SK-N-SH treated with all-trans-retinoic acid at 6 μM for 48 hours (cell line): ENCODE measurements at regions not wholly inside any gene's neighbourhood (a gene's known extent, or its start where the extent isn't known, plus 50 kb on each side); places are given as distances from the start of the nearest gene placed in this dataset.

ENCODE experiments used
- ATAC-seq: fragments of 200-7000 bp; cut with Tn5 transposase; 3 replicates; pipeline ENCODE4 v1.9.1; 2020; ENCODE audit warnings: mild to moderate bottlenecking, moderate library complexity
- ARNTL ChIP-seq: fragments of 450-650 bp; formaldehyde crosslinking; IDR thresholded peaks from 2 replicates; pipeline ENCODE4 v1.5.0; 2020; ENCODE audit warnings: low read depth, mild to moderate bottlenecking, moderate library complexity, borderline replicate concordance
- CSDC2 ChIP-seq: fragments of 250-450 bp; sonication (Bioruptor Pico); IDR thresholded peaks from 2 replicates; pipeline ENCODE4 v1.5.0; 2020; ENCODE audit warnings: mild to moderate bottlenecking, moderate library complexity
- ESRRG ChIP-seq: fragments of 250-450 bp; sonication (Bioruptor Pico); IDR thresholded peaks from 2 replicates; pipeline ENCODE4 v1.6.1; 2021; ENCODE audit warnings: mild to moderate bottlenecking
- GLIS3 ChIP-seq: fragments of 250-450 bp; sonication (Bioruptor Pico); IDR thresholded peaks from 2 replicates; pipeline ENCODE4 v1.5.0; 2020; ENCODE audit warnings: mild to moderate bottlenecking, moderate library complexity
- ISL1 ChIP-seq: fragments of 250-450 bp; sonication (Bioruptor Pico); IDR thresholded peaks from 2 replicates; pipeline ENCODE4 v2.1.2; 2022; ENCODE audit warnings: mild to moderate bottlenecking, moderate library complexity
- SNAI2 ChIP-seq: fragments of 250-450 bp; sonication (Bioruptor Pico); IDR thresholded peaks from 2 replicates; pipeline ENCODE4 v1.5.0; 2020; ENCODE audit warnings: mild to moderate bottlenecking, moderate library complexity
- TCF4 ChIP-seq: fragments of 250-450 bp; sonication (Bioruptor Pico); IDR thresholded peaks from 2 replicates; pipeline ENCODE4 v1.8.0; 2021; ENCODE audit warnings: mild to moderate bottlenecking, moderate library complexity, borderline replicate concordance
- ZFP30 ChIP-seq: fragments of 450-650 bp; formaldehyde crosslinking; IDR thresholded peaks from 2 replicates; pipeline ENCODE4 v1.5.0; 2022; ENCODE audit warnings: mild to moderate bottlenecking, moderate library complexity
- ZNF565 ChIP-seq: fragments of 450-650 bp; formaldehyde crosslinking; conservative IDR thresholded peaks from 2 replicates; pipeline ENCODE4 v1.5.0; 2020; ENCODE audit warnings: low read depth, mild to moderate bottlenecking, moderate library complexity
- ZNF70 ChIP-seq: fragments of 450-650 bp; formaldehyde crosslinking; IDR thresholded peaks from 2 replicates; pipeline ENCODE4 v1.5.0; 2020; ENCODE audit warnings: mild to moderate bottlenecking, moderate library complexity
- ZNF8 ChIP-seq: fragments of 450-650 bp; formaldehyde crosslinking; IDR thresholded peaks from 2 replicates; pipeline ENCODE4 v1.5.0; 2020; ENCODE audit warnings: mild to moderate bottlenecking, moderate library complexity
- TF ChIP-seq, protein P1 (sequence below): fragments of 250-450 bp; sonication (Bioruptor Pico); IDR thresholded peaks from 2 replicates; pipeline ENCODE4 v1.5.1; 2020; ENCODE audit warnings: low read depth, mild to moderate bottlenecking, moderate library complexity
- TF ChIP-seq, protein P2 (sequence below): fragments of 250-450 bp; sonication (Bioruptor Pico); IDR thresholded peaks from 2 replicates; pipeline ENCODE4 v1.5.1; 2021; ENCODE audit warnings: mild to moderate bottlenecking, moderate library complexity
- TF ChIP-seq, protein P3 (sequence below): fragments of 250-450 bp; sonication (Bioruptor Pico); IDR thresholded peaks from 2 replicates; pipeline ENCODE4 v1.8.0; 2020; ENCODE audit warnings: mild to moderate bottlenecking, moderate library complexity, borderline replicate concordance
- TF ChIP-seq, protein P4 (sequence below): fragments of 250-450 bp; sonication (Bioruptor Pico); IDR thresholded peaks from 2 replicates; pipeline ENCODE4 v1.5.0; 2020; ENCODE audit warnings: mild to moderate bottlenecking, moderate library complexity

DNA sequence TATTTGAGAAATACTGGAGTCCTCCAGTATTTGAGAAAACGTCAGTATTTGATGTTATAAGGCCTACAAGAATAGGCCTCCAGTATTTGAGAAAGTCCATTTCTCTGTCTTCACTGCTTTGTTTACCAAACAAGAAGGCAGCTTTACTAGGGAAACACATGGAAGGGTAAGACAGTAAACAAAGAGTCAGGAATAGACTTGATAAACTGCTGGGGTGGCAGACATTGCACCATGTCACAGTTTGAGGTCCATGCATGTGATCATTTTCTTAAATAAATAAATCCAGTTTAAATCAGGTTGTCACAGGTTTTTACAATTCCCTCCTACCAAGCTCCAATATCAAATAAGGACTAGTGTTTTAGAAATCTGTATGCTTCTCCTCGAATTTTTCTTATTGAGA is 1431.0 kb upstream of the SPRY2 start:
- ATAC-seq, result no peak
- TF ChIP-seq, protein P1, sequence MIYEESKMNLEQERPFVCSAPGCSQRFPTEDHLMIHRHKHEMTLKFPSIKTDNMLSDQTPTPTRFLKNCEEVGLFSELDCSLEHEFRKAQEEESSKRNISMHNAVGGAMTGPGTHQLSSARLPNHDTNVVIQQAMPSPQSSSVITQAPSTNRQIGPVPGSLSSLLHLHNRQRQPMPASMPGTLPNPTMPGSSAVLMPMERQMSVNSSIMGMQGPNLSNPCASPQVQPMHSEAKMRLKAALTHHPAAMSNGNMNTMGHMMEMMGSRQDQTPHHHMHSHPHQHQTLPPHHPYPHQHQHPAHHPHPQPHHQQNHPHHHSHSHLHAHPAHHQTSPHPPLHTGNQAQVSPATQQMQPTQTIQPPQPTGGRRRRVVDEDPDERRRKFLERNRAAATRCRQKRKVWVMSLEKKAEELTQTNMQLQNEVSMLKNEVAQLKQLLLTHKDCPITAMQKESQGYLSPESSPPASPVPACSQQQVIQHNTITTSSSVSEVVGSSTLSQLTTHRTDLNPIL (CRISPR knock-in tag), result no peak

DNA sequence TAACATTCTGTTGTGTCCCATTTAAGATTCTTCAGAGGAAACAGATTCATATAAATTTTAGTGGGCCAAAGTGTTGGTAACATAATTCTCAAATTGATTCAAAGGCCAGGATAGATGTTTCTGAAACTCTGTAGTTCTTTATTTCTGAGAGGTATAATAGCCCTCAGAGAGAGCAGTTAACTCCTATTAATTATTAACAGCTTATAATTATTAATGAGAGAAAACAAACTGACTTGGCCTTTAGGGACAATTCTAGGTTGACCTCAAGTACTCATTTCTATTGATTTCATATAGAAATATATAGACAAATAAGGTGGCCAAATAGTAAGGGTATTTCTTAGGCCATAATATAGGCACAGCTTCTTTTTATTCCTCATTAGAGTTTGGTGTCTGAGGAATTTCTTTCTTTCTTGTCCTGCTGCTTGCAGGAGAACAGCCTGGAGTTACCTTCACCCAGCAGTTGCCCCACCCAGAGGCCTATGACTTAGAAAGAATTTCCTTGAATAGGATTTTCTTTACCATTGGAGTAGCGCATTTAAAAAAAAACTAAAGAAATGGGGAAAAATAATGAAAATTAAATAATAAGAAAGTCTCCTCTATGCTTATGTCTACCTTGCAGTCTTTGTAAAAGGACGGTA is 1430.1 kb upstream of the SPRY2 start:
- TF ChIP-seq ZFP30 (CRISPR knock-in tag) (no peak), GLIS3 (CRISPR knock-in tag) (no peak)
- ATAC-seq, result no peak

DNA sequence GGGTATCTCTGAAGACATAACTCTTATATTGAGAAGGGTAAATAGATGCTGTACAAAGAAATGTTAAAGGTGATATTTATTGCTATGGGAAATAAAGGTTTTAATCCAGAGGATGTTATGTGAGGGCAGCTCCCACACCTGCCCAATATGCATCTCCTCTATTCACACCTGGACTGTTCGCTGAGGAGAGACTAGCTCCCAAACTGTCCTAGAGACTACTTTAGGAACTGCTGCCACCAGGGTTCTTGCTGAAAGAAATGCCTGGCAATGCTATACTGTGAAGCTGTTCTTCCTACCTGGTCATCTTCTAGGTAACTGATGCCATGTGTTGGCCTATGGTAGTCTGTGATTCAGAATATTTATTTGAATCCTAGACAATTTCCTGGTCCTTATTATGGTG is 1421.5 kb upstream of the SPRY2 start:
- ATAC-seq, result no peak
- TF ChIP-seq, protein P2, sequence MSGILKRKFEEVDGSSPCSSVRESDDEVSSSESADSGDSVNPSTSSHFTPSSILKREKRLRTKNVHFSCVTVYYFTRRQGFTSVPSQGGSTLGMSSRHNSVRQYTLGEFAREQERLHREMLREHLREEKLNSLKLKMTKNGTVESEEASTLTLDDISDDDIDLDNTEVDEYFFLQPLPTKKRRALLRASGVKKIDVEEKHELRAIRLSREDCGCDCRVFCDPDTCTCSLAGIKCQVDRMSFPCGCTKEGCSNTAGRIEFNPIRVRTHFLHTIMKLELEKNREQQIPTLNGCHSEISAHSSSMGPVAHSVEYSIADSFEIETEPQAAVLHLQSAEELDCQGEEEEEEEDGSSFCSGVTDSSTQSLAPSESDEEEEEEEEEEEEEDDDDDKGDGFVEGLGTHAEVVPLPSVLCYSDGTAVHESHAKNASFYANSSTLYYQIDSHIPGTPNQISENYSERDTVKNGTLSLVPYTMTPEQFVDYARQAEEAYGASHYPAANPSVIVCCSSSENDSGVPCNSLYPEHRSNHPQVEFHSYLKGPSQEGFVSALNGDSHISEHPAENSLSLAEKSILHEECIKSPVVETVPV, result no peak
- no peak for TF ChIP-seq SNAI2
- TF ChIP-seq ESRRG, result no peak

DNA sequence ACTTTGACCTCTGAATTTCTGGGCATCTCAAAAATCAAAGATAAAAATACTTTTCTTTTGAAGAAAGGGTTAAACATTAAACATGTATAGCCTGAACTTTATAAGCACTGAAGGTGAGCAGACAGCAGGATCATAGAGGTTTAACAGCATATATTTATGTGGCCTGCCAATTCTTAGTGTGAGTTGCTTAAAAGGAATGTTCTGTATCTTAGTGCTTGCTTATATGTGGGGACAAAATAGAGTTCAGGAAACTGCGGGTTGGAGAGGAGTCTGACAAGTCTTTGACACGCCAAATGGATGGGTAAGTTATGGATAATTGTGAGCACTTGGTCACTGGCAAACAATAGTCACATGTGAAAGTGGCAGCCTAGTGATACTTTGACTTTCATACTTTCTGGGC is 1419.4 kb upstream of the SPRY2 start:
- TF ChIP-seq, protein P2, result no peak
- TF ChIP-seq ZNF70 (CRISPR knock-in tag), result no peak
- no peak for TF ChIP-seq ZNF565 (CRISPR knock-in tag)
- no peak for TF ChIP-seq CSDC2 (CRISPR knock-in tag)
- no peak for TF ChIP-seq ZFP30 (CRISPR knock-in tag)
- TF ChIP-seq ISL1 (CRISPR knock-in tag), result no peak
- TF ChIP-seq ZNF8 (CRISPR knock-in tag), result no peak
- no peak for TF ChIP-seq ARNTL
- TF ChIP-seq, protein P3, sequence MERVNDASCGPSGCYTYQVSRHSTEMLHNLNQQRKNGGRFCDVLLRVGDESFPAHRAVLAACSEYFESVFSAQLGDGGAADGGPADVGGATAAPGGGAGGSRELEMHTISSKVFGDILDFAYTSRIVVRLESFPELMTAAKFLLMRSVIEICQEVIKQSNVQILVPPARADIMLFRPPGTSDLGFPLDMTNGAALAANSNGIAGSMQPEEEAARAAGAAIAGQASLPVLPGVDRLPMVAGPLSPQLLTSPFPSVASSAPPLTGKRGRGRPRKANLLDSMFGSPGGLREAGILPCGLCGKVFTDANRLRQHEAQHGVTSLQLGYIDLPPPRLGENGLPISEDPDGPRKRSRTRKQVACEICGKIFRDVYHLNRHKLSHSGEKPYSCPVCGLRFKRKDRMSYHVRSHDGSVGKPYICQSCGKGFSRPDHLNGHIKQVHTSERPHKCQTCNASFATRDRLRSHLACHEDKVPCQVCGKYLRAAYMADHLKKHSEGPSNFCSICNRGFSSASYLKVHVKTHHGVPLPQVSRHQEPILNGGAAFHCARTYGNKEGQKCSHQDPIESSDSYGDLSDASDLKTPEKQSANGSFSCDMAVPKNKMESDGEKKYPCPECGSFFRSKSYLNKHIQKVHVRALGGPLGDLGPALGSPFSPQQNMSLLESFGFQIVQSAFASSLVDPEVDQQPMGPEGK (CRISPR knock-in tag), result no peak
- TF ChIP-seq, protein P1 (CRISPR knock-in tag), result no peak
- TF ChIP-seq, protein P4, sequence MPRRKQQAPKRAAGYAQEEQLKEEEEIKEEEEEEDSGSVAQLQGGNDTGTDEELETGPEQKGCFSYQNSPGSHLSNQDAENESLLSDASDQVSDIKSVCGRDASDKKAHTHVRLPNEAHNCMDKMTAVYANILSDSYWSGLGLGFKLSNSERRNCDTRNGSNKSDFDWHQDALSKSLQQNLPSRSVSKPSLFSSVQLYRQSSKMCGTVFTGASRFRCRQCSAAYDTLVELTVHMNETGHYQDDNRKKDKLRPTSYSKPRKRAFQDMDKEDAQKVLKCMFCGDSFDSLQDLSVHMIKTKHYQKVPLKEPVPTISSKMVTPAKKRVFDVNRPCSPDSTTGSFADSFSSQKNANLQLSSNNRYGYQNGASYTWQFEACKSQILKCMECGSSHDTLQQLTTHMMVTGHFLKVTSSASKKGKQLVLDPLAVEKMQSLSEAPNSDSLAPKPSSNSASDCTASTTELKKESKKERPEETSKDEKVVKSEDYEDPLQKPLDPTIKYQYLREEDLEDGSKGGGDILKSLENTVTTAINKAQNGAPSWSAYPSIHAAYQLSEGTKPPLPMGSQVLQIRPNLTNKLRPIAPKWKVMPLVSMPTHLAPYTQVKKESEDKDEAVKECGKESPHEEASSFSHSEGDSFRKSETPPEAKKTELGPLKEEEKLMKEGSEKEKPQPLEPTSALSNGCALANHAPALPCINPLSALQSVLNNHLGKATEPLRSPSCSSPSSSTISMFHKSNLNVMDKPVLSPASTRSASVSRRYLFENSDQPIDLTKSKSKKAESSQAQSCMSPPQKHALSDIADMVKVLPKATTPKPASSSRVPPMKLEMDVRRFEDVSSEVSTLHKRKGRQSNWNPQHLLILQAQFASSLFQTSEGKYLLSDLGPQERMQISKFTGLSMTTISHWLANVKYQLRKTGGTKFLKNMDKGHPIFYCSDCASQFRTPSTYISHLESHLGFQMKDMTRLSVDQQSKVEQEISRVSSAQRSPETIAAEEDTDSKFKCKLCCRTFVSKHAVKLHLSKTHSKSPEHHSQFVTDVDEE (CRISPR knock-in tag), result no peak
- no peak for TF ChIP-seq TCF4 (CRISPR knock-in tag)
- no peak for ATAC-seq
